ENCODE measurements at regions not wholly inside any gene's neighbourhood (a gene's known extent, or its start where the extent isn't known, plus 50 kb on each side); places are given as distances from the start of the nearest gene placed in this dataset.

- ATAC-seq (no peak), DNase-seq (ENCODE audit: low spot score) (no peak)
- intact Hi-C loops (cut with DNase I): no loop called here
These were observed 426.4 kb downstream of the TUSC7 start for GRCh38 chr3:117136003-117136402.

DNA sequence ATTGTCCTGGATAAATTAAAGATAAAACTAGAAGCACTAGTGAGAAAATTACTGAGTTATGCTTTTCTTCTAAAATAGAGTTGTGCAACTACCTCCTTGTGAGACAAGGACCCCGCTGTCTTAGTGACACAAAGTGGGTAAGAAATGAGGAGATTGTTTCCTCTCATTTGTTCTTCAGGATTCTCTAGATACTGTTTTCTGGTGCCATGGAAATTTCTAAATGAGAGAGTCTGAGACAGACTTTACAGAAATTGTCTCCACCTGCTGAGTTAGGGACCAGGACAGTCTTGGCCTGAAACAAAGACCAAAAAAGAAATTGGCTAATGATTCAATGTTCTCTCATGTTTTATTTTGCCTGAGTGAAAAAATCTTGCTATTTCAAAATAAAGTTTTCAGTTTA is 427.5 kb downstream of the TUSC7 start:
- no peak for ATAC-seq
- DNase-seq (ENCODE audit: low spot score): no peak
- intact Hi-C loops (cut with DNase I): no loop called here

DNA sequence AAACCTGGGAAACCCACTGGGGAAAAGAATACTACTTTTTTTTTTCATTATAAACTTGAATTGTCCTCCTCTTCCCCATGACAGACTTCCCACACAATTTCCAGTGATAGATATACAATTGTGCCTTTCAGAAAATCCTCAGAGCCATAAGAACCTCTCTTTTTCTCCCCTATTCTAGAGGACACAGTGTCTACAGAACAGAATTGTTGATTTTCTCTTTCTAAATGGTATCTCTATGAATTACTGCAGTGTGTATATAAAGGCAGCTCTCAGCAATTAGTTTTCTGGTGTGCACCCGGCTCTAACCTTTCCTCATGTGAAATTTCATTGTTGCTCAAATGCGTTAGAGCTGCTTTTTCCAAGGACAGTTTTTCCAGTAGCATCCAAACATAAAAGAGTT is 430.1 kb downstream of the TUSC7 start:
- peak; percentile 41 for ATAC-seq
- intact Hi-C loops (cut with DNase I): no loop called here
- DNase-seq (ENCODE audit: low spot score): no peak

DNA sequence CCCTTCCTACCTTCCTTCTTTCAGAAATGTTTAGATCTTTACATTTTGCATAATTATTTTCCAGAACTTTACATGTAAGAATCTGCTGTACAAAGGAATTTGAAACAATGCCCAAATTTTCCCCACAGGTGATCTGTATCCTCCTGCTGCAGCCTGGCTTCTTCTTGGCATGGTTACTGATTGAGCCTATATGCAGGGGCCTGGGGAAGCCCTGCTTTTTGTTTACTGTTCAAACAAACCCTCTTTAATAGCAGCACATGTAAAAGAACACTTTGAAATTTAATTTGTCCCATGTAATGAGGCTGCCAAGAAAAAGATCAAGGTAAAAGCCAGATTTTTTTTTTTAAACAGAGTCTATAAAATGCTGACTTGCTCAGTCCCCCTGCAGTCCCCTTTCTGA is 432.2 kb downstream of the TUSC7 start:
- DNase-seq (ENCODE audit: low spot score): no peak
- intact Hi-C loops (cut with DNase I): no loop called here
- ATAC-seq: no peak

GRCh38 chr3:117144853-117145252 is 435.3 kb downstream of the TUSC7 start:
- intact Hi-C loops (cut with DNase I): no loop called here
- DNase-seq (ENCODE audit: low spot score) (no peak), ATAC-seq (peak; percentile 67)

GRCh38 chr3:117145677-117146076 is 436.1 kb downstream of the TUSC7 start:
- intact Hi-C loops (cut with DNase I): no loop called here
- ATAC-seq (no peak), DNase-seq (ENCODE audit: low spot score) (no peak)

GRCh38 chr3:117146571-117146970 is 437.0 kb downstream of the TUSC7 start:
- no peak for ATAC-seq
- intact Hi-C loops (cut with DNase I): no loop called here

DNA sequence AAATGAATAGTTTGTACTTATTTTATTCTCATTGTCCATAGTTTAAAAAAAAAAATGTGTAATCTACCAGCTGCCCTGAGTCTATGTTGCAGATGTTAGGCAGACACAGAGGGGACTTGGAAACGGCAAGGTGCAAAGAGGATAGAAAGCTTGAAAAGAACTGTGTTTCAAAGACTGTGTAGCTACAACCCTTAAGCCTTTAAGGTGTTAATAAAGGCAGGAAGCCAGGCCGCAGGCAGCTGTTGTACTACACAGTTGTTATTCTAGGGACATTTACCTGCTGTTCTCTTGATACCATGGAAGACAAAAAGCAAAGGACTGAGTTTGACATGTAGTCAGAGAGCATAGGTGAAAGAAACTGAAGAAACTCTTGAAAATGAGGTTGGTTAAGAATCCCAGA is 440.0 kb downstream of the TUSC7 start:
- no peak for ATAC-seq
- intact Hi-C loops (cut with DNase I): no loop called here

More at GRCh38 chr3:117146571-117146970, 437.0 kb downstream of the TUSC7 start:
- no peak for DNase-seq (ENCODE audit: low spot score)

GRCh38 chr3:117150628-117151027 is 441.0 kb downstream of the TUSC7 start:
- no peak for DNase-seq (ENCODE audit: low spot score)
- no peak for ATAC-seq
- intact Hi-C loops (cut with DNase I): no loop called here

More for the DNA sequence above, 440.0 kb downstream of the TUSC7 start:
- no peak for DNase-seq (ENCODE audit: low spot score)

GRCh38 chr3:117160176-117160575 is 450.6 kb downstream of the TUSC7 start:
- intact Hi-C loops (cut with DNase I): no loop called here
- DNase-seq (ENCODE audit: low spot score) (no peak), ATAC-seq (no peak)

DNA sequence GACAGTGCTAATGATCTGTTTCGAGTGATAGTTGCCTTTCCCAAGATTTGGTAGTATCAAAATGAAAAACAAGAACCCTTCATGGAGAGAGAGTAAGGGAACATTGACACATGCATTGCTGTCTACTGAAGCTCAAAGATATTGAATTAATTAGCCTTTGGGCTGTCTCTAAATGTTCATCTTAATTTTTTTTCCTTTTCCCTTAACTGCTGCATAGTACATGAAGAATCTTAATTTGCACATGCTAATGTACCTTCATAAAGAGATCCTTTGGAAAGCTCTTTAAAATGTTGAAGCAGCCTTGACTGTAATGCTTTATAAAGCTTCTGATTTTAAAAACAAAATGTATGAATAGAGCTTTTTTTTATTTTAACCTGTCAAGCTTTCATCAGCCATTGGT is 452.2 kb downstream of the TUSC7 start:
- ATAC-seq (no peak), DNase-seq (ENCODE audit: low spot score) (no peak)
- intact Hi-C loops (cut with DNase I): no loop called here

GRCh38 chr3:117165176-117165575 is 455.6 kb downstream of the TUSC7 start:
- DNase-seq (ENCODE audit: low spot score) (no peak), ATAC-seq (no peak)

GRCh38 chr3:117165601-117166051 is 456.0 kb downstream of the TUSC7 start:
- intact Hi-C loops (cut with DNase I): no loop called here
- DNase-seq (ENCODE audit: low spot score) (no peak), ATAC-seq (no peak)

More at GRCh38 chr3:117165176-117165575, 455.6 kb downstream of the TUSC7 start:
- intact Hi-C loops (cut with DNase I): no loop called here

DNA sequence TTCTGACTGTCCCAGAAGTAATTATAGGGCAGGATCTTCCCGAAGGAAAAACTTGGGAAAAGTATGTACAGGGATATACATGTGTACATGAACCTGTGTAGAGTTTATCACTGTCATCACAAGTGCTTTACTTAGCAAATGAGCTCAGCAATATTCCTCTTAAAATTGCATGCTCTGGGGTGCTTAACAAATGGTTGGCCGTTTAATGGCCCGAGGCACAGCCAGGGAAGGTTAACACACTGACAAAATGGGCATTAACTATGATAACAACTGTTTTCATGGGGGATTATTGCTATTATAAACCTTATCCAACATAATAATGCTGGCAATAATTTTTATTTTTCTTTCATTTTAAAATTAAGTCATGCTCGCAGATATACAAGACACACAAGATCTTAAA is 459.3 kb downstream of the TUSC7 start:
- ATAC-seq (no peak), DNase-seq (ENCODE audit: low spot score) (no peak)
- intact Hi-C loops (cut with DNase I): no loop called here

GRCh38 chr3:117170094-117170493 is 460.5 kb downstream of the TUSC7 start:
- ATAC-seq (no peak), DNase-seq (ENCODE audit: low spot score) (no peak)
- intact Hi-C loops (cut with DNase I): no loop called here

DNA sequence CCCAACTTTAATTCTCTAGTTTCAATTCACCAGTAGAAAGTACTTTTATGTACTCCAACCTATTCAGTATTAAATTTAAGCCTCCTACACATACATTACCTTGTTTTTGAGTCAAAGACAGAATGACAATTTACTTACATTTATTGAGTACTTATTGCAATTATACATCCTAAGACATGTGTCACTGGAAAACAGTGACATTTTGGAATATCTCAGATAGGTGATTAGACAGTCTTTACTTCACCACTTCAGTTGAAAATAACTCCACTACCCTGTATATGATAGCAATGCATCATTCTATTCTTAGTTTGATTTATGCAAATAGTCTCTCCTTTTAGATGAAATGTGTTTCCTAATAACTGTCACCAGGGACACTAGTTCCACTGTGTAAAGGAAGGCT is 461.5 kb downstream of the TUSC7 start:
- ATAC-seq: no peak
- no peak for DNase-seq (ENCODE audit: low spot score)
- intact Hi-C loops (cut with DNase I): no loop called here

DNA sequence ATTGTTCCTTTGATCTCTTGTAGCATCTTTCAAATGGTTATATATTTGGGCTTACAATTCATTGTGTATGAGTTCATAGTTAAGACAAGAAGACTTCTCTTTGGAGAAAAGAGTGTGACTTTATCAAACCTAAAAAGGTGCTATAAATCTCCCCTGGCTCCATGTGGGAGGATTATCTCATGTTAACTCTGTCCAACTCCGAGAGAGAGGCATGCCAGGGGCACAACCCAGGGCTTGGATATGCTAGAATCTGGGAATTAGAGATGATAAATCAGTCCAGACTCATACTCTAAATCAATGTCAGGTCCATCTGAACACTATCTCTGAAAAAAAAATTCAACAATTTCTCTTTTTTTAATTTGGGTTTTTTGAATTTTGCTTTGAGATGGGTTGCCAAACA is 462.8 kb downstream of the TUSC7 start:
- DNase-seq (ENCODE audit: low spot score) (no peak), ATAC-seq (no peak)
- intact Hi-C loops (cut with DNase I): no loop called here

DNA sequence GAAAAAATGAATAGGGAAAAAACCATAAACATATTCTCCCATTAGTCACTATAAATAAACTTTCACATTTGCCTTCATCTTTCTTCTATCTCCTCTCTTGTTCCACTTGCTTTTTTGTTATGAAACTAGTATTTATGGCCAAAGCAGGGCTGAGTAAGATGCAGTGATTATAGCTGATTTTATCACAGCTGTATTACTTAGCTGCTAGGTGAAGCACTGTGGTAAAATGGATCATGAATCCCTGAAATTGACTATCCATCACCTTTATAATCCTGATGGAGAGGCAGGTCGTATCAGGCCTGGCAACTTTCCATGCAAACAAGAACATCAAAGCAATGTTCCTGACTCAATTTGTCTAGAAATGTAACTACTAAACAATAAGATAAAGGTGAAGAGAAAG is 471.6 kb downstream of the TUSC7 start:
- no peak for ATAC-seq
- DNase-seq (ENCODE audit: low spot score): no peak
- intact Hi-C loops (cut with DNase I): no loop called here

DNA sequence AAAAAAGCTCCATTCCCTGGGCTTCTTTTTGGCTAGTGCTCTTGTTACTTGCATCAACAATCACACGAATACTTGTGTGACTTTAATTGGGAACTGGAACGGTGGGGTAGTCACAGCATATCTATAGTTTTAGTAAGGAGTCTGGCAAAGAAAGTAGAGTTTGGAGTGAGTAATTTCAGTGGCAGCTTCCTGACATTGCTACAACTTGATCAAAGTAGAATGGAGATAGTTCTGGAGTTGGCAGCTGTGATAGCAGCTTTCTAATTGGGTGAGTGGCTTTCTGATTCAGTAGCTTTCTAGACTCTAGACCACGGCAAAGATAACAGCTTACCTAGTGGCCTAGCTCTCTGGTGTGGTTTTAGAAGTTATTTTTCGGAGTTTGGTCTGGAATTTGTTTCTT is 475.0 kb downstream of the TUSC7 start:
- no peak for ATAC-seq
- no peak for DNase-seq (ENCODE audit: low spot score)
- intact Hi-C loops (cut with DNase I): no loop called here

DNA sequence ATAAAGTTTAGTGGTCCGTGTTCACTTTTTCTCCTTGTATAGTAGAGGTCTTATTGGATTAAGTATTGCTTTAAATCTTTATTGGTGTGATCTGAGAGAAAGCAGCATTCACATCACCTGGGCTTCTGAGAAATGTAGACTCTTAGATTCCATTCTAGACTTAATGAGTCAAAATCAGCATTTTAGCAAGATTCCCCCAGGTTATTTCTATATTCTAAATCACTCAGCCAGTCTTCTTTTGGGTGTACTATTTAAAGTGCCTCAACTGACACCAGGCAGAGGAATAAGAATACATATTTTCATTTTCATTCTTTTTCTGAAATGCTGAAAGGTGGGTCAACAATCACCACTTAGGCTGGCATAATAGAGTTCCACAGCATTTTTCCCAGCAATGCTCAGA is 481.7 kb downstream of the TUSC7 start:
- intact Hi-C loops (cut with DNase I): no loop called here
- ATAC-seq (no peak), DNase-seq (ENCODE audit: low spot score) (no peak)

- intact Hi-C loops (cut with DNase I): no loop called here
- DNase-seq (ENCODE audit: low spot score): no peak
- ATAC-seq: no peak
These were observed 483.3 kb downstream of the TUSC7 start for GRCh38 chr3:117192888-117193287.

- ATAC-seq (no peak), DNase-seq (ENCODE audit: low spot score) (no peak)
- intact Hi-C loops (cut with DNase I): no loop called here
These were observed 483.8 kb downstream of the TUSC7 start for GRCh38 chr3:117193390-117193789.

Measured in sciatic nerve (tissue), 2 donors.